Upper lobe of left lung (tissue), 4 donors: ENCODE measurements at regions not wholly inside any gene's neighbourhood (a gene's known extent, or its start where the extent isn't known, plus 50 kb on each side); places are given as distances from the start of the nearest gene placed in this dataset.

Experiments
- POLR2AphosphoS5 ChIP-seq, 2 donors: sonication (generic); formaldehyde crosslinking; IDR thresholded peaks; one replicate each; pipeline ENCODE4 v1.5.1; 2017; ENCODE audit warnings: antibody characterized with exemption in 2 of 2
- TF ChIP-seq, protein P1 (sequence below), 6 experiments: fragments of 450-650 bp in 4 of 6; fragments of 200-600 bp in 2 of 6; sonication (generic) in 2 of 6; IDR thresholded peaks; one replicate each; pipeline ENCODE4 v1.5.1; 2016 to 2019; ENCODE audit warnings: antibody characterized with exemption in 6 of 6

GRCh38 chr15:62549345-62549970, 384.4 kb upstream of the C2CD4B start:
- TF ChIP-seq POLR2AphosphoS5 (IDR thresholded peaks at IDR 0.05): no peak
- TF ChIP-seq, protein P1, sequence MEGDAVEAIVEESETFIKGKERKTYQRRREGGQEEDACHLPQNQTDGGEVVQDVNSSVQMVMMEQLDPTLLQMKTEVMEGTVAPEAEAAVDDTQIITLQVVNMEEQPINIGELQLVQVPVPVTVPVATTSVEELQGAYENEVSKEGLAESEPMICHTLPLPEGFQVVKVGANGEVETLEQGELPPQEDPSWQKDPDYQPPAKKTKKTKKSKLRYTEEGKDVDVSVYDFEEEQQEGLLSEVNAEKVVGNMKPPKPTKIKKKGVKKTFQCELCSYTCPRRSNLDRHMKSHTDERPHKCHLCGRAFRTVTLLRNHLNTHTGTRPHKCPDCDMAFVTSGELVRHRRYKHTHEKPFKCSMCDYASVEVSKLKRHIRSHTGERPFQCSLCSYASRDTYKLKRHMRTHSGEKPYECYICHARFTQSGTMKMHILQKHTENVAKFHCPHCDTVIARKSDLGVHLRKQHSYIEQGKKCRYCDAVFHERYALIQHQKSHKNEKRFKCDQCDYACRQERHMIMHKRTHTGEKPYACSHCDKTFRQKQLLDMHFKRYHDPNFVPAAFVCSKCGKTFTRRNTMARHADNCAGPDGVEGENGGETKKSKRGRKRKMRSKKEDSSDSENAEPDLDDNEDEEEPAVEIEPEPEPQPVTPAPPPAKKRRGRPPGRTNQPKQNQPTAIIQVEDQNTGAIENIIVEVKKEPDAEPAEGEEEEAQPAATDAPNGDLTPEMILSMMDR (IDR thresholded peaks at IDR 0.05): peak in 3 of 6 experiments; percentile 12 to 37 (median 30)
